ENCODE measurements at regions not wholly inside any gene's neighbourhood (a gene's known extent, or its start where the extent isn't known, plus 50 kb on each side); places are given as distances from the start of the nearest gene placed in this dataset.

- DNase-seq (ENCODE audit: low spot score in 2 of 2): no peak
- Histone ChIP-seq H3K27ac (no peak overlapping the region), H3K36me3 (no peaks in the 10 kb centered on the region), H3K4me1 (no peaks in the 10 kb centered on the region), H3K4me3 (no peak overlapping the region), H3K9me3 (no peaks in the 10 kb centered on the region), H3K27me3 (no peaks in the 10 kb centered on the region)
- 84% methylated on average over 3 of the region's 3 CpGs for WGBS
- TF ChIP-seq EP300 (IDR thresholded peaks at IDR 0.05) (no peak), POLR2A (IDR thresholded peaks at IDR 0.05) (no peak), POLR2AphosphoS5 (IDR thresholded peaks at IDR 0.05) (no peak)
- TF ChIP-seq, protein P1, sequence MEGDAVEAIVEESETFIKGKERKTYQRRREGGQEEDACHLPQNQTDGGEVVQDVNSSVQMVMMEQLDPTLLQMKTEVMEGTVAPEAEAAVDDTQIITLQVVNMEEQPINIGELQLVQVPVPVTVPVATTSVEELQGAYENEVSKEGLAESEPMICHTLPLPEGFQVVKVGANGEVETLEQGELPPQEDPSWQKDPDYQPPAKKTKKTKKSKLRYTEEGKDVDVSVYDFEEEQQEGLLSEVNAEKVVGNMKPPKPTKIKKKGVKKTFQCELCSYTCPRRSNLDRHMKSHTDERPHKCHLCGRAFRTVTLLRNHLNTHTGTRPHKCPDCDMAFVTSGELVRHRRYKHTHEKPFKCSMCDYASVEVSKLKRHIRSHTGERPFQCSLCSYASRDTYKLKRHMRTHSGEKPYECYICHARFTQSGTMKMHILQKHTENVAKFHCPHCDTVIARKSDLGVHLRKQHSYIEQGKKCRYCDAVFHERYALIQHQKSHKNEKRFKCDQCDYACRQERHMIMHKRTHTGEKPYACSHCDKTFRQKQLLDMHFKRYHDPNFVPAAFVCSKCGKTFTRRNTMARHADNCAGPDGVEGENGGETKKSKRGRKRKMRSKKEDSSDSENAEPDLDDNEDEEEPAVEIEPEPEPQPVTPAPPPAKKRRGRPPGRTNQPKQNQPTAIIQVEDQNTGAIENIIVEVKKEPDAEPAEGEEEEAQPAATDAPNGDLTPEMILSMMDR (IDR thresholded peaks at IDR 0.05): no peak
Measured at GRCh38 chr12:30211743-30212142, 428.0 kb upstream of the TMTC1 start.

GRCh38 chr12:30203981-30204380 lies 420.2 kb upstream of the TMTC1 start:
- Histone ChIP-seq H3K36me3 (no peaks in the 10 kb centered on the region), H3K27ac (no peak overlapping the region), H3K9me3 (no peaks in the 10 kb centered on the region), H3K27me3 (peaks cover 23% of the 10 kb centered on the region), H3K4me1 (peaks cover 8% of the 10 kb centered on the region), H3K4me3 (no peak overlapping the region)
- DNase-seq (ENCODE audit: low spot score in 2 of 2): no peak
- WGBS: 81% methylated on average over 2 of the region's 2 CpGs
- no peak for TF ChIP-seq POLR2A (IDR thresholded peaks at IDR 0.05)

- DNase-seq (ENCODE audit: low spot score in 2 of 2): no peak
- 83% methylated on average over 6 of the region's 6 CpGs for WGBS
Measured at GRCh38 chr12:30202521-30203254, 418.9 kb upstream of the TMTC1 start.

GRCh38 chr12:30201301-30202160 lies 417.8 kb upstream of the TMTC1 start:
- H3K4me1 ChIP-seq: peaks cover 8% of the 10 kb centered on the region
- no peak overlapping the region for H3K27ac ChIP-seq

More at GRCh38 chr12:30202521-30203254, 418.9 kb upstream of the TMTC1 start:
- no peaks in the 10 kb centered on the region for H3K9me3 ChIP-seq
- H3K27ac ChIP-seq: no peak overlapping the region
- TF ChIP-seq EP300 (IDR thresholded peaks at IDR 0.05): no peak
- no peak for TF ChIP-seq POLR2A (IDR thresholded peaks at IDR 0.05)
- TF ChIP-seq, protein P1 (IDR thresholded peaks at IDR 0.05): no peak
- TF ChIP-seq POLR2AphosphoS5 (IDR thresholded peaks at IDR 0.05): no peak
- no peaks in the 10 kb centered on the region for H3K36me3 ChIP-seq
- H3K4me3 ChIP-seq: no peak overlapping the region
- peaks cover 23% of the 10 kb centered on the region for H3K27me3 ChIP-seq
- H3K4me1 ChIP-seq: peaks cover 8% of the 10 kb centered on the region

DNA sequence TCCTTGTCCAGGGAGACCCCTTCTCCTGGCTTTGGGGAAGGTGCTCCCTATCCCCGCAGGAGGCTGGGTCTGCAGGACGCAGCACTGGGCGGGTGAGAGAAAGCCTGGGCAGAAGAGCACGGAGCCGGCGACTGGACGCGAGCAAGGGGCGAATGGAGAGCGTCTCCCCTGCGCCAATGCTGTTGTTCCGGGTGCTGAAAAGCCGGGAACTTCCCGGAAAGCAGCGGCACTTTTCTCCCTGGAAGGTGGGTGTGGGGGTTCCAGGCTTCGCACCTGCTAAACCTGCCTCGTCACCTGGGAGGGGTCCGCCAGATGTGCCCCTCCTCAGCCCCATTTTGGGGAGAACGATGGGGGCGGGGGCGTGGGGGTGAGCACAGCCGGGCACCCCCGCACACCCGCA lies 417.1 kb upstream of the TMTC1 start:
- Histone ChIP-seq H3K27me3 (peaks cover 23% of the 10 kb centered on the region), H3K9me3 (no peaks in the 10 kb centered on the region), H3K4me1 (peaks cover 8% of the 10 kb centered on the region), H3K27ac (no peak overlapping the region), H3K36me3 (no peaks in the 10 kb centered on the region), H3K4me3 (peak overlapping the region; percentile 41)
- no peak for DNase-seq (ENCODE audit: low spot score in 2 of 2)
- TF ChIP-seq EP300 (IDR thresholded peaks at IDR 0.05): no peak
- no peak for TF ChIP-seq POLR2A (IDR thresholded peaks at IDR 0.05)
- TF ChIP-seq POLR2AphosphoS5 (IDR thresholded peaks at IDR 0.05): no peak
- TF ChIP-seq, protein P1 (IDR thresholded peaks at IDR 0.05): no peak
- WGBS: 10% methylated on average over 4 of the region's 24 CpGs

More at GRCh38 chr12:30201301-30202160, 417.8 kb upstream of the TMTC1 start:
- no peak for TF ChIP-seq POLR2AphosphoS5 (IDR thresholded peaks at IDR 0.05)
- TF ChIP-seq EP300 (IDR thresholded peaks at IDR 0.05): no peak
- TF ChIP-seq, protein P1 (IDR thresholded peaks at IDR 0.05): no peak
- no peak for TF ChIP-seq POLR2A (IDR thresholded peaks at IDR 0.05)
- H3K27me3 ChIP-seq: peaks cover 23% of the 10 kb centered on the region
- H3K9me3 ChIP-seq: no peaks in the 10 kb centered on the region
- no peak for DNase-seq (ENCODE audit: low spot score in 2 of 2)
- H3K36me3 ChIP-seq: no peaks in the 10 kb centered on the region
- 50% methylated on average over 32 of the region's 55 CpGs for WGBS
- peak overlapping the region; percentile 41 for H3K4me3 ChIP-seq

All from suprapubic skin (tissue), 4 donors.